ENCODE measurements at regions not wholly inside any gene's neighbourhood (a gene's known extent, or its start where the extent isn't known, plus 50 kb on each side); places are given as distances from the start of the nearest gene placed in this dataset.

GRCh38 chr9:27668280-27668679, 95.0 kb upstream of the C9orf72 start:
- H3K27ac ChIP-seq (ENCODE audit: low read length, poor library complexity, severe bottlenecking), result no peak overlapping the region
- no peak overlapping the region for H3K14ac ChIP-seq (ENCODE audit: low read length in 2 of 2)
- H2BK120ac ChIP-seq (ENCODE audit: low read depth, low read length), result no peak overlapping the region
- H3K23ac ChIP-seq (ENCODE audit: low read length in 2 of 2), result no peak overlapping the region
- H3K79me1 ChIP-seq (replicated peaks; ENCODE audit: low read length, poor library complexity, severe bottlenecking), result no peaks in the 10 kb centered on the region
- H2AFZ ChIP-seq (ENCODE audit: low read depth, low read length), result no peak overlapping the region
- H3K27me3 ChIP-seq (ENCODE audit: control insufficient read depth in 1 of 2, insufficient read depth in 1 of 2, low read length in 2 of 2), result no peaks in the 10 kb centered on the region
- no peak overlapping the region for H3K9ac ChIP-seq (ENCODE audit: low read length)
- no peak overlapping the region for H2BK15ac ChIP-seq (ENCODE audit: low read depth, poor library complexity, severe bottlenecking)
- H3K4me3 ChIP-seq (ENCODE audit: insufficient read depth in 1 of 2, low read depth in 1 of 2, low read length in 2 of 2), result no peak overlapping the region
- H3K9me3 ChIP-seq (ENCODE audit: control insufficient read depth, low read length), result no peaks in the 10 kb centered on the region
- H3K4me2 ChIP-seq (ENCODE audit: low read length, poor library complexity, severe bottlenecking), result no peak overlapping the region
- no peak overlapping the region for H4K91ac ChIP-seq (ENCODE audit: low read length)
- H3K4me1 ChIP-seq (ENCODE audit: control insufficient read depth, insufficient read depth, low read depth, low read length), result peaks cover 3% of the 10 kb centered on the region
- no peak overlapping the region for H2BK5ac ChIP-seq (ENCODE audit: low read depth, low read length, poor library complexity, severe bottlenecking)
- H4K8ac ChIP-seq (ENCODE audit: low read length), result no peak overlapping the region
- no peak overlapping the region for H2BK12ac ChIP-seq (ENCODE audit: low read length in 2 of 2)
- H2AK5ac ChIP-seq (ENCODE audit: low read length, severe bottlenecking), result no peak overlapping the region
- no peak for DNase-seq
- no peak overlapping the region for H3K18ac ChIP-seq (ENCODE audit: low read depth in 1 of 2, low read length in 2 of 2)
- no peaks in the 10 kb centered on the region for H3K36me3 ChIP-seq (ENCODE audit: control insufficient read depth in 1 of 2, insufficient read depth in 2 of 2, low read depth in 1 of 2, low read length in 2 of 2)
- H3K4ac ChIP-seq (ENCODE audit: low read depth in 1 of 2, low read length in 2 of 2), result no peak overlapping the region

DNA sequence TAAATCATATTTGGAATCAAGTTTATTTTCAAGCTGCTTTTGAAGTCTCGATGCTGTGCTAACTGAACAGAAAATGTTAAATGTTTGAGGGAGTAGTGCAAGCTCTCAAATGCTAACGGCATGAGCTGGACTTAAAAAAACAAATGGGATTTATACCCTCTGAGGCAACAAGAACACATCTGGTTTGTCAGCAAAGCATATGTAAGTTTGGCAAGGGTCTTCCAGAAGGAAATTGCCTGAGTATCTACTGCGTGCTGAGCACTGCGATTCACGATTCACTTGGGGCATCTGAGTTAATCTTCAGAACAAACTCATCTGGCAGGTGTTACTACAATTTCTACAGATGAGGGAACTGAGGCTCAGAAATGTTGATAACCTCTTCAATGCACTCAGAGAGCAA, 98.4 kb upstream of the C9orf72 start:
- H3K4me3 ChIP-seq (ENCODE audit: insufficient read depth in 1 of 2, low read depth in 1 of 2, low read length in 2 of 2), result no peak overlapping the region
- H3K23ac ChIP-seq (ENCODE audit: low read length in 2 of 2), result no peak overlapping the region
- DNase-seq, result no peak
- no peak overlapping the region for H3K18ac ChIP-seq (ENCODE audit: low read depth in 1 of 2, low read length in 2 of 2)
- no peaks in the 10 kb centered on the region for H3K79me1 ChIP-seq (replicated peaks; ENCODE audit: low read length, poor library complexity, severe bottlenecking)
- H3K27ac ChIP-seq (ENCODE audit: low read length, poor library complexity, severe bottlenecking), result no peak overlapping the region
- no peak overlapping the region for H3K4me2 ChIP-seq (ENCODE audit: low read length, poor library complexity, severe bottlenecking)
- no peak overlapping the region for H3K4ac ChIP-seq (ENCODE audit: low read depth in 1 of 2, low read length in 2 of 2)
- no peak overlapping the region for H2AFZ ChIP-seq (ENCODE audit: low read depth, low read length)
- no peak overlapping the region for H4K91ac ChIP-seq (ENCODE audit: low read length)
- no peak overlapping the region for H4K8ac ChIP-seq (ENCODE audit: low read length)
- no peaks in the 10 kb centered on the region for H3K36me3 ChIP-seq (ENCODE audit: control insufficient read depth in 1 of 2, insufficient read depth in 2 of 2, low read depth in 1 of 2, low read length in 2 of 2)
- H2BK5ac ChIP-seq (ENCODE audit: low read depth, low read length, poor library complexity, severe bottlenecking), result no peak overlapping the region
- H2BK120ac ChIP-seq (ENCODE audit: low read depth, low read length), result no peak overlapping the region
- WGBS, result 46% methylated on average over 5 of the region's 5 CpGs
- no peak overlapping the region for H2AK5ac ChIP-seq (ENCODE audit: low read length, severe bottlenecking)
- H3K4me1 ChIP-seq (ENCODE audit: control insufficient read depth, insufficient read depth, low read depth, low read length), result peaks cover 3% of the 10 kb centered on the region
- no peak overlapping the region for H2BK12ac ChIP-seq (ENCODE audit: low read length in 2 of 2)
- no peaks in the 10 kb centered on the region for H3K9me3 ChIP-seq (ENCODE audit: control insufficient read depth, low read length)
- H3K14ac ChIP-seq (ENCODE audit: low read length in 2 of 2), result no peak overlapping the region
- H3K27me3 ChIP-seq (ENCODE audit: control insufficient read depth in 1 of 2, insufficient read depth in 1 of 2, low read length in 2 of 2), result no peaks in the 10 kb centered on the region
- no peak overlapping the region for H3K9ac ChIP-seq (ENCODE audit: low read length)
- no peak overlapping the region for H2BK15ac ChIP-seq (ENCODE audit: low read depth, poor library complexity, severe bottlenecking)

DNA sequence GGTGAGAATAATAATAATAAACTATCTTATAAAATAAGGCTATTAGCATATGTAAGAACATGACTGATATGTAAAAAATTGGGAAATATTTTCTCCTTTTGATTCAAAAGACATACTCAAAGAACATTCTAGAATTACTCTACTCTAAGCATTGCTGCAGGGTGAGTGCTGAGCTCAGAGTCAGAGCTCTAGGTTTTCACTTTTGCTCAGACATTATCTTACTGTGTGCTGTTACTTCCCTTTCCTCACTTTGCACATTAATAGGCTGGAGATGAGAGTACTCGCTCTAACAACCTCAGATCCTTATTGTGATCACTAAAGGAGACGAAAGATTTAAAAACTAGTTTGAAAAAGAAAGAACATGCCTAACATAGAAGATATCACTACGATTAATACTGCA, 99.4 kb upstream of the C9orf72 start:
- H2BK12ac ChIP-seq (ENCODE audit: low read length in 2 of 2), result no peak overlapping the region
- no peak for DNase-seq
- no peaks in the 10 kb centered on the region for H3K9me3 ChIP-seq (ENCODE audit: control insufficient read depth, low read length)
- no CpG with 5 or more reads among the region's 3 CpGs for WGBS
- H3K4me2 ChIP-seq (ENCODE audit: low read length, poor library complexity, severe bottlenecking), result no peak overlapping the region
- peaks cover 3% of the 10 kb centered on the region for H3K4me1 ChIP-seq (ENCODE audit: control insufficient read depth, insufficient read depth, low read depth, low read length)
- no peak overlapping the region for H3K27ac ChIP-seq (ENCODE audit: low read length, poor library complexity, severe bottlenecking)
- H2AFZ ChIP-seq (ENCODE audit: low read depth, low read length), result no peak overlapping the region
- no peaks in the 10 kb centered on the region for H3K36me3 ChIP-seq (ENCODE audit: control insufficient read depth in 1 of 2, insufficient read depth in 2 of 2, low read depth in 1 of 2, low read length in 2 of 2)
- H4K8ac ChIP-seq (ENCODE audit: low read length), result no peak overlapping the region
- H3K27me3 ChIP-seq (ENCODE audit: control insufficient read depth in 1 of 2, insufficient read depth in 1 of 2, low read length in 2 of 2), result no peaks in the 10 kb centered on the region
- H2AK5ac ChIP-seq (ENCODE audit: low read length, severe bottlenecking), result no peak overlapping the region
- H3K9ac ChIP-seq (ENCODE audit: low read length), result no peak overlapping the region
- no peak overlapping the region for H3K23ac ChIP-seq (ENCODE audit: low read length in 2 of 2)
- no peaks in the 10 kb centered on the region for H3K79me1 ChIP-seq (replicated peaks; ENCODE audit: low read length, poor library complexity, severe bottlenecking)
- H3K14ac ChIP-seq (ENCODE audit: low read length in 2 of 2), result no peak overlapping the region
- H3K4ac ChIP-seq (ENCODE audit: low read depth in 1 of 2, low read length in 2 of 2), result no peak overlapping the region
- no peak overlapping the region for H2BK120ac ChIP-seq (ENCODE audit: low read depth, low read length)
- no peak overlapping the region for H2BK15ac ChIP-seq (ENCODE audit: low read depth, poor library complexity, severe bottlenecking)
- no peak overlapping the region for H4K91ac ChIP-seq (ENCODE audit: low read length)
- no peak overlapping the region for H2BK5ac ChIP-seq (ENCODE audit: low read depth, low read length, poor library complexity, severe bottlenecking)
- H3K4me3 ChIP-seq (ENCODE audit: insufficient read depth in 1 of 2, low read depth in 1 of 2, low read length in 2 of 2), result no peak overlapping the region
- no peak overlapping the region for H3K18ac ChIP-seq (ENCODE audit: low read depth in 1 of 2, low read length in 2 of 2)

DNA sequence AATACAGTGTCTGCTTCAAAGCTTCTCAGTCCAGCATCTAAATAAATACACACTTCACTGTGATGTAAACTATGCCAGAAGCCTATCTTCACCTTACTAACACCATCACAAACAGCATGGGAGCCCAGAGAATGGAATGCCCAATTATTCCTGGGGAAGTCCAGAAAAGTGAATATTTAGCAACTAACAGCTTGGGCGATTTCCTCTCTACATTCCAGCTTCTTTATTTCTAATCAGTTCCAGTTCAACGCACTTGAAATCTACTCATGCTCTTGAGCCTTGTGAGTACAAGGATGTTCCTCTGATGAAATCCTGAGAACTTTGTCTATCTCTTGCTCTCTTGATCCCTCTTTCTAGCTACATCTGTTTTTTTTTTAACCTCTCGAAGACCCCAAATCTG, 100.4 kb upstream of the C9orf72 start:
- Histone ChIP-seq H3K4me2 (ENCODE audit: low read length, poor library complexity, severe bottlenecking) (no peak overlapping the region), H2BK15ac (ENCODE audit: low read depth, poor library complexity, severe bottlenecking) (no peak overlapping the region), H2AK5ac (ENCODE audit: low read length, severe bottlenecking) (no peak overlapping the region), H3K4ac (ENCODE audit: low read depth in 1 of 2, low read length in 2 of 2) (no peak overlapping the region), H3K18ac (ENCODE audit: low read depth in 1 of 2, low read length in 2 of 2) (no peak overlapping the region), H3K14ac (ENCODE audit: low read length in 2 of 2) (no peak overlapping the region), H3K79me1 (replicated peaks; ENCODE audit: low read length, poor library complexity, severe bottlenecking) (no peaks in the 10 kb centered on the region), H3K4me1 (ENCODE audit: control insufficient read depth, insufficient read depth, low read depth, low read length) (peaks cover 3% of the 10 kb centered on the region), H3K27ac (ENCODE audit: low read length, poor library complexity, severe bottlenecking) (no peak overlapping the region), H2BK12ac (ENCODE audit: low read length in 2 of 2) (no peak overlapping the region), H3K36me3 (ENCODE audit: control insufficient read depth in 1 of 2, insufficient read depth in 2 of 2, low read depth in 1 of 2, low read length in 2 of 2) (no peaks in the 10 kb centered on the region), H3K9ac (ENCODE audit: low read length) (no peak overlapping the region), H2AFZ (ENCODE audit: low read depth, low read length) (no peak overlapping the region), H3K4me3 (ENCODE audit: insufficient read depth in 1 of 2, low read depth in 1 of 2, low read length in 2 of 2) (no peak overlapping the region), H2BK120ac (ENCODE audit: low read depth, low read length) (no peak overlapping the region), H4K91ac (ENCODE audit: low read length) (no peak overlapping the region), H3K27me3 (ENCODE audit: control insufficient read depth in 1 of 2, insufficient read depth in 1 of 2, low read length in 2 of 2) (no peaks in the 10 kb centered on the region), H3K9me3 (ENCODE audit: control insufficient read depth, low read length) (no peaks in the 10 kb centered on the region), H3K23ac (ENCODE audit: low read length in 2 of 2) (no peak overlapping the region), H2BK5ac (ENCODE audit: low read depth, low read length, poor library complexity, severe bottlenecking) (no peak overlapping the region), H4K8ac (ENCODE audit: low read length) (no peak overlapping the region)
- DNase-seq, result no peak
- WGBS, result 92% methylated on average over 3 of the region's 3 CpGs
